Right lobe of liver (tissue), 6 donors: ENCODE measurements at regions not wholly inside any gene's neighbourhood (a gene's known extent, or its start where the extent isn't known, plus 50 kb on each side); places are given as distances from the start of the nearest gene placed in this dataset.

Experiments
- ATAC-seq, 4 donors: fragments of 200-7000 bp; cut with Tn5 transposase; one replicate each; pipeline ENCODE4 v1.9.1; 2020; ENCODE audit warnings: mild to moderate bottlenecking in 4 of 4, moderate library complexity in 4 of 4
- DNase-seq, 3 donors: peaks; one replicate each; pipeline ENCODE4 v3.0.0-alpha.2; 2020
- H3K27ac ChIP-seq, 3 donors: fragments of 200-600 bp; one replicate each; pipeline ENCODE4 v1.8.0; 2022
- H3K27me3 ChIP-seq, 2 donors: fragments of 200-600 bp; one replicate each; pipeline ENCODE4 v1.8.0; 2022
- H3K36me3 ChIP-seq, 4 donors: fragments of 200-600 bp; sonication (generic) in 1 of 4; one replicate each; pipeline versions ENCODE4 v1.5.1 to v1.8.0; 2017 to 2022; ENCODE audit warnings: control low read depth in 1 of 4
- H3K4me1 ChIP-seq, 4 donors: fragments of 200-600 bp; sonication (generic) in 1 of 4; one replicate each; pipeline versions ENCODE4 v1.5.1 to v1.8.0; 2017 to 2022; ENCODE audit warnings: control low read depth in 1 of 4
- H3K4me3 ChIP-seq, 3 donors: fragments of 200-600 bp; one replicate each; pipeline ENCODE4 v1.8.0; 2022
- H3K9me3 ChIP-seq, 4 donors: fragments of 200-600 bp; sonication (generic) in 1 of 4; one replicate each; pipeline versions ENCODE4 v1.5.1 to v1.8.0; 2017 to 2022; ENCODE audit warnings: control low read depth in 1 of 4
- POLR2A ChIP-seq: fragments of 450-650 bp; IDR thresholded peaks from one replicate; pipeline ENCODE4 v1.6.1; 2017; ENCODE audit warnings: antibody characterized with exemption, mild to moderate bottlenecking
- WGBS: methylation state at CpG from one replicate; pipeline ENCODE4 v1.1.6; 2018; ENCODE audit warnings: low coverage, low lambda C conversion rate; ENCODE audit not compliant: insufficient coverage; ENCODE audit errors: missing lambda C conversion rate; 5-methylcytosine and 5-hydroxymethylcytosine counted together
- intact Hi-C, 2 donors: fragments of 100-400 bp; cut with DNase I; formaldehyde crosslinking; loops; one replicate each; pipeline versions ENCODE4 v1.11.2 to v1.14.1; 2022
- TF ChIP-seq, protein P1 (sequence below), 4 donors: fragments of 200-600 bp in 3 of 4; fragments of 450-650 bp in 1 of 4; IDR thresholded peaks; one replicate each; pipeline versions ENCODE4 v1.5.1 to v1.8.0; 2016 to 2022; ENCODE audit warnings: antibody characterized with exemption in 4 of 4, mild to moderate bottlenecking in 2 of 4
- donor health status: DM: no; HTN: yes; CAD: no.
- donor health status: DM: no; HTN: no; CAD: no.
- donor health status: DM: no; HTN: no; CAD: no.
- donor health status: DM: no; HTN: yes; CAD: no.
- donor health status: DM: no; HTN: yes; CAD: no.

DNA sequence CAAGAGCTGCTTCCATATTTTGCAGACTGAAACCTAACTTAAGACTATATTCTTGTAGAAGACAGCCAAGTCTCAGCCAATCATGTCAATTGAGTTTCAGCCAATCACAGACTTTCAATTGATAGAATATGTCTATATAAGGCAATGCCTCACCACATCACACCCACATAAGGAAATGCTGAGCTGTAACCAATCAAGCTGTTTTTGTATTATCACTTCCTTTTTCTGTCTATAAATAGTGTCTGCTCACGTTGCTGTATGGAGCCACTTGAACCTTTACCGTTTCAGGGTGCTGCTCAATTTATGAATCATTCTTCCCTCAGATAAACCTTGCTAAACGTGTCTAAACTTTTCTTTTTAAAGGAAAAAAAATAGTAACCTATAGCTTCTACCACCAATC, 1554.4 kb upstream of the LRRTM1 start:
- no peaks in the 10 kb centered on the region for H3K36me3 ChIP-seq
- H3K4me3 ChIP-seq = no peak overlapping the region
- no peaks in the 10 kb centered on the region for H3K4me1 ChIP-seq
- no peaks in the 10 kb centered on the region for H3K9me3 ChIP-seq
- TF ChIP-seq, protein P1, sequence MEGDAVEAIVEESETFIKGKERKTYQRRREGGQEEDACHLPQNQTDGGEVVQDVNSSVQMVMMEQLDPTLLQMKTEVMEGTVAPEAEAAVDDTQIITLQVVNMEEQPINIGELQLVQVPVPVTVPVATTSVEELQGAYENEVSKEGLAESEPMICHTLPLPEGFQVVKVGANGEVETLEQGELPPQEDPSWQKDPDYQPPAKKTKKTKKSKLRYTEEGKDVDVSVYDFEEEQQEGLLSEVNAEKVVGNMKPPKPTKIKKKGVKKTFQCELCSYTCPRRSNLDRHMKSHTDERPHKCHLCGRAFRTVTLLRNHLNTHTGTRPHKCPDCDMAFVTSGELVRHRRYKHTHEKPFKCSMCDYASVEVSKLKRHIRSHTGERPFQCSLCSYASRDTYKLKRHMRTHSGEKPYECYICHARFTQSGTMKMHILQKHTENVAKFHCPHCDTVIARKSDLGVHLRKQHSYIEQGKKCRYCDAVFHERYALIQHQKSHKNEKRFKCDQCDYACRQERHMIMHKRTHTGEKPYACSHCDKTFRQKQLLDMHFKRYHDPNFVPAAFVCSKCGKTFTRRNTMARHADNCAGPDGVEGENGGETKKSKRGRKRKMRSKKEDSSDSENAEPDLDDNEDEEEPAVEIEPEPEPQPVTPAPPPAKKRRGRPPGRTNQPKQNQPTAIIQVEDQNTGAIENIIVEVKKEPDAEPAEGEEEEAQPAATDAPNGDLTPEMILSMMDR (IDR thresholded peaks at IDR 0.05) = no peak
- intact Hi-C loops = no loop called here
- no peak for ATAC-seq
- DNase-seq = no peak
- WGBS = 22% methylated on average over 3 of the region's 3 CpGs
- no peaks in the 10 kb centered on the region for H3K27me3 ChIP-seq
- H3K27ac ChIP-seq = no peak overlapping the region

DNA sequence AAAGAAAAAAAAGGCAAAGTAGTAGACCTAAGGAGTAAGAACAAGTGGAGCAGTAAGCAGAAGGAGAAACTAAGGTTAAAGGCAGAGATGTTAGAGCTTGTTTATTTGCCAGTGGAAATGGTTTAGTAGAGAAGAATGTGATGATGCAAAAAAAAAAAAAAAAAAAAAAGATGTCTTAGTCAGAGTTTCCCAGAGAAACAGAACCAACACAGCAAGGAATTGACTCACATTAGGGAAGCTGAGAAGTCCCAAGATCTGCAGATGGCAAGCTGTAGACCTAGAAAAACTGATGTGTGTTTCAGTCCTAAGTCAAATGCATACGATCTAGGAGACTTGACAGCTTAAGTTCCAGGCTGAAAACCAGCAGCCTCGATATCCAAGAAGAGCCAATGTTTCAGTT, 1548.8 kb upstream of the LRRTM1 start:
- no peaks in the 10 kb centered on the region for H3K9me3 ChIP-seq
- H3K27ac ChIP-seq = no peak overlapping the region
- no peak for DNase-seq
- WGBS = 50% methylated on average over 2 of the region's 2 CpGs
- intact Hi-C loops = no loop called here
- no peak overlapping the region for H3K4me3 ChIP-seq
- H3K4me1 ChIP-seq = no peaks in the 10 kb centered on the region
- TF ChIP-seq, protein P1 (IDR thresholded peaks at IDR 0.05) = no peak
- no peak for TF ChIP-seq POLR2A
- no peak for ATAC-seq
- H3K36me3 ChIP-seq = no peaks in the 10 kb centered on the region
- no peaks in the 10 kb centered on the region for H3K27me3 ChIP-seq

DNA sequence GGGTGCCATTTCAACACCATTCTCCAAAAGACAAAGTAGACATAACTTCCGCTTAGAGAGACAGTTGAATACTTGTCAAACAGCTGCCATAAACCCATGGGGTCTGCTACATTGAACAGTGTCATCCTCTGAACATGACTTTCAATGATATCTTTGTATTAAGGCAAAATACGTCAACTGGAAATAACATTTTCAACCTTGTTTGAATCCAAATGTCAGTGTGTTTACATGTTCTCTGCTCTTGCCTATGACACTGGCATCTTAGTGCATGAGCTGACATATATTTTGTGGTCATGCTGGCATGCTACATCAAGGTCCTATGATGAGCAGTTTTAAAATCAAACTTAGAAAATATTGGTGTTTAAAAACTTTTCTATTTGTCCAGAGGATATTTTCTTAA, 1548.1 kb upstream of the LRRTM1 start:
- no peak for DNase-seq
- no peak for ATAC-seq
- no peak overlapping the region for H3K27ac ChIP-seq
- 45% methylated on average over 2 of the region's 2 CpGs for WGBS
- intact Hi-C loops = no loop called here
- H3K27me3 ChIP-seq = no peaks in the 10 kb centered on the region
- no peaks in the 10 kb centered on the region for H3K36me3 ChIP-seq
- TF ChIP-seq, protein P1 (IDR thresholded peaks at IDR 0.05) = no peak
- no peak for TF ChIP-seq POLR2A
- no peaks in the 10 kb centered on the region for H3K4me1 ChIP-seq
- no peak overlapping the region for H3K4me3 ChIP-seq
- H3K9me3 ChIP-seq = no peaks in the 10 kb centered on the region

DNA sequence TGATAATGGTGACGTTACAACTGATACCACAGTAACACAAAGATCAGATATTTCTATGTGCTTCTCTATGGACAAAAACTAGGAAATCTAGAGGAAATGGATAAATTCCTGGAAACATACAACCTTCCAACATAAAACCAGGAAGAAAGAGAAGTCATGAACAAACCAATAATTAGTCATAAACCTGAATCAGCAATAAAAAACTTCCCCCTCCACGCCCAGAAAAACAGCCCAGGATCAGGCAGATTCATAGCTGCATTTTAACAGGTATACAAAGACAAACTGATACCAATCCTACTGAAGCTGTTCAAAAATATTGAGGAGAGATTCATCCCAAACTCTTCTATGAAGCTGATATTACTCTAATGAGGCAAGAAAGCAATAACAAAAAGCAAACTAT, 1535.2 kb upstream of the LRRTM1 start:
- Histone ChIP-seq H3K9me3 (no peaks in the 10 kb centered on the region), H3K27me3 (no peaks in the 10 kb centered on the region), H3K36me3 (no peaks in the 10 kb centered on the region), H3K4me3 (no peak overlapping the region), H3K27ac (no peak overlapping the region), H3K4me1 (no peaks in the 10 kb centered on the region)
- TF ChIP-seq, protein P1 (IDR thresholded peaks at IDR 0.05) = no peak
- ATAC-seq = no peak
- intact Hi-C loops = no loop called here
- no peak for DNase-seq
- 19% methylated on average over 2 of the region's 2 CpGs for WGBS

DNA sequence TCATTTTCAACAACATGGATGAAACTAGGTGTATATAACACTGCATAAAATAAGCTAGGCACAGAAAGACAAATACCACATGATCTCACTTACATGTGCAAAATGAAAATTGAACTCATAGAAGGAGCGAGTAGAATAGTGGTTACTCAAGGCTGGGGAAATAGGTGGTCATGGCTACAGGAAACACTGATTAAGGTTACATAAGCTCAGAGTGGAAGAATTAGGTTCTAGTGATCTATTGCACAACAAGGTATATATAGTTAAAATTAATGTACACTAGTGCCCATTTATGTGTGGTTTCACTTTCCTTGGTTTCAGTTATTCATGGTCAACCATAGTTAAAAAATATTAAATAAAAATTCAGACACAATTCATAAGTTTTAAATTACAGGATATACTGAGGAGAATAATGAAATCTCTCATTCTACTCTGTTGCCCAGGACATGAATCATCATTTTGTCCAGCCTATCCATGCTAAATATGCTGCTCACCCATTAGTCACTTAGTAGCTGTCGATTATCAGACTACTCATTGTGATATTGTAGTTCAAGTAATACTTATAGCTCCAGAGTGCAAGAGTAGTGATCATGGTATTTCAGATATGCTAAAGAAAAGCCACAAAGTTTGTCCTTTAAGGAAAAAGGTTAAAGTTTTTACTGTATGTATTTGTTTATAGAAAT, 1530.9 kb upstream of the LRRTM1 start:
- Histone ChIP-seq H3K27me3 (no peaks in the 10 kb centered on the region), H3K4me1 (no peaks in the 10 kb centered on the region), H3K36me3 (no peaks in the 10 kb centered on the region), H3K27ac (no peak overlapping the region), H3K4me3 (no peak overlapping the region), H3K9me3 (no peaks in the 10 kb centered on the region)
- no peak for DNase-seq
- no peak for TF ChIP-seq POLR2A
- TF ChIP-seq, protein P1 (IDR thresholded peaks at IDR 0.05) = no peak
- intact Hi-C loops = no loop called here
- 30% methylated on average over 2 of the region's 2 CpGs for WGBS
- ATAC-seq = no peak
